Astrocyte (in vitro differentiated cells and primary cell): ENCODE measurements at regions not wholly inside any gene's neighbourhood (a gene's known extent, or its start where the extent isn't known, plus 50 kb on each side); places are given as distances from the start of the nearest gene placed in this dataset.

Source experiments
- DNase-seq: peaks from one replicate; pipeline ENCODE4 v3.0.0-alpha.2; 2010; ENCODE audit warnings: low read depth
- FAIRE-seq: peaks from 2 replicates; lab custom pipeline; 2011; peaks lifted over from hg19 to GRCh38; lab: Jason Lieb, UNC
- H2AFZ ChIP-seq: 2 replicates; pipeline ENCODE4 v1.6.0; 2012; ENCODE audit warnings: low read depth, low read length, inconsistent platforms
- H3K27ac ChIP-seq: 2 replicates; pipeline ENCODE4 v1.5.1; 2011; ENCODE audit warnings: low read depth, low read length, inconsistent platforms
- H3K27me3 ChIP-seq: 2 replicates; pipeline ENCODE4 v1.6.0; 2011; ENCODE audit warnings: low read length, inconsistent platforms; ENCODE audit not compliant: insufficient read depth
- H3K36me3 ChIP-seq: 2 replicates; pipeline ENCODE4 v1.5.1; 2011; ENCODE audit warnings: low read length, inconsistent platforms; ENCODE audit not compliant: insufficient read depth
- H3K4me1 ChIP-seq: 2 replicates; pipeline ENCODE4 v1.5.1; 2011; ENCODE audit warnings: low read length, inconsistent platforms; ENCODE audit not compliant: insufficient read depth
- H3K4me2 ChIP-seq: 2 replicates; pipeline ENCODE4 v1.6.0; 2012; ENCODE audit warnings: low read length, inconsistent platforms
- H3K4me3 ChIP-seq: 2 replicates; pipeline ENCODE4 v1.5.1; 2011; ENCODE audit warnings: low read depth, mild to moderate bottlenecking, low read length, inconsistent platforms; ENCODE audit not compliant: insufficient read depth
- H3K79me2 ChIP-seq: 2 replicates; pipeline ENCODE4 v1.6.0; 2012; ENCODE audit warnings: mild to moderate bottlenecking, low read length, inconsistent platforms; ENCODE audit not compliant: insufficient read depth
- H3K9ac ChIP-seq: 2 replicates; pipeline ENCODE4 v1.6.0; 2012; ENCODE audit warnings: mild to moderate bottlenecking, low read length, inconsistent platforms
- H3K9me3 ChIP-seq: 2 replicates; pipeline ENCODE4 v1.5.1; 2012; ENCODE audit warnings: low read depth, mild to moderate bottlenecking, low read length, inconsistent platforms; ENCODE audit not compliant: insufficient read depth
- H4K20me1 ChIP-seq: 2 replicates; pipeline ENCODE4 v1.6.0; 2012; ENCODE audit warnings: low read length, inconsistent platforms; ENCODE audit not compliant: insufficient read depth
- H3K27ac Mint-ChIP-seq: one replicate; pipeline ENCODE4 v1.8.0; 2021; ENCODE audit warnings: mild to moderate bottlenecking, mixed read lengths; ENCODE audit not compliant: unreplicated experiment
- H3K27me3 Mint-ChIP-seq: one replicate; pipeline ENCODE4 v1.8.0; 2021; ENCODE audit warnings: low read depth, mixed read lengths; ENCODE audit not compliant: unreplicated experiment
- H3K36me3 Mint-ChIP-seq: one replicate; pipeline ENCODE4 v1.8.0; 2021; ENCODE audit warnings: low read depth, mixed read lengths; ENCODE audit not compliant: unreplicated experiment
- H3K4me1 Mint-ChIP-seq: one replicate; pipeline ENCODE4 v1.8.0; 2021; ENCODE audit warnings: low read depth, mixed read lengths; ENCODE audit not compliant: unreplicated experiment
- H3K4me3 Mint-ChIP-seq: one replicate; pipeline ENCODE4 v1.8.0; 2021; ENCODE audit warnings: mild to moderate bottlenecking, moderate library complexity, mixed read lengths; ENCODE audit not compliant: unreplicated experiment
- H3K9me3 Mint-ChIP-seq: one replicate; pipeline ENCODE4 v1.8.0; 2021; ENCODE audit warnings: mild to moderate bottlenecking, mixed read lengths; ENCODE audit not compliant: unreplicated experiment
- CTCF ChIP-seq: IDR thresholded peaks from 2 replicates; pipeline ENCODE4 v1.5.1; 2011; ENCODE audit warnings: low read depth, mild to moderate bottlenecking, inconsistent platforms, low read length, moderate library complexity; ENCODE audit not compliant: insufficient read depth
- EZH2 ChIP-seq: IDR thresholded peaks from 2 replicates; pipeline ENCODE4 v1.6.1; 2012; ENCODE audit warnings: mild to moderate bottlenecking, low read length, inconsistent platforms; ENCODE audit not compliant: insufficient read depth

- H3K36me3 ChIP-seq = no peaks in the 10 kb centered on the region
- H3K27me3 ChIP-seq = no peaks in the 10 kb centered on the region
- no peak overlapping the region for H3K4me2 ChIP-seq
- H3K9me3 ChIP-seq = no peaks in the 10 kb centered on the region
- H3K27ac ChIP-seq = no peak overlapping the region
- Mint-ChIP-seq H3K4me1 (peaks cover 3% of the 10 kb centered on the region), H3K4me3 (no peak overlapping the region), H3K27me3 (peaks cover 14% of the 10 kb centered on the region), H3K27ac (no peak overlapping the region), H3K36me3 (no peaks in the 10 kb centered on the region), H3K9me3 (no peaks in the 10 kb centered on the region)
- DNase-seq = no peak
- FAIRE-seq = no peak
- H3K9ac ChIP-seq = no peak overlapping the region
- H3K79me2 ChIP-seq = no peaks in the 10 kb centered on the region
- no peaks in the 10 kb centered on the region for H3K4me1 ChIP-seq
- no peak overlapping the region for H3K4me3 ChIP-seq
- no peak overlapping the region for H2AFZ ChIP-seq
- TF ChIP-seq EZH2 (no peak), CTCF (no peak)
- no peaks in the 10 kb centered on the region for H4K20me1 ChIP-seq
Measured at GRCh38 chr16:5366126-5366525, 268.5 kb upstream of the EEF2KMT start.

DNA sequence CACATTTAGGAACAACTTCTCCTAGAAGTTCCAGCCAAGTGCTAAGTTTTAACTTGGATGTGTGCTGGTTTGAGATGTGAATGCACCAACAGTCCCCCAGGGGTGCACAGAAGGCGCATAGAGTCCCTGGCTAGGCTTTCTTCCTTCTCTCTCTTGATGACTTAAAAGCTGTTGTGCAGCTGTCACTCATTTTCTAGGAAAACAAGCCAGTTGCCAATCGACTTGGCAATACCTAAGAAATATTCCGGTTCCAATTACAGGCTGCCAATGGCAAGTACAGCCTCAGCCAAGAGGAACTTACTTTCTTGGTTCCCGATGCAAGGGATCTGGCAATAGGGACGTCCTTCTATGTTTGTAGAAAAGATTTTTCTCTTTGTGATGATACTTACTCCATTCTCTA lies 266.6 kb upstream of the EEF2KMT start:
- H3K9me3 ChIP-seq = peaks cover 5% of the 10 kb centered on the region
- Mint-ChIP-seq H3K4me3 (no peak overlapping the region), H3K27me3 (peaks cover 18% of the 10 kb centered on the region), H3K36me3 (no peaks in the 10 kb centered on the region), H3K9me3 (no peaks in the 10 kb centered on the region), H3K4me1 (peaks cover 3% of the 10 kb centered on the region), H3K27ac (no peak overlapping the region)
- no peak for TF ChIP-seq EZH2
- no peak overlapping the region for H3K4me3 ChIP-seq
- H3K27ac ChIP-seq = no peak overlapping the region
- H3K9ac ChIP-seq = no peak overlapping the region
- H2AFZ ChIP-seq = no peak overlapping the region
- DNase-seq = no peak
- no peak overlapping the region for H3K4me2 ChIP-seq
- H3K36me3 ChIP-seq = no peaks in the 10 kb centered on the region
- H4K20me1 ChIP-seq = no peaks in the 10 kb centered on the region
- FAIRE-seq = no peak
- no peaks in the 10 kb centered on the region for H3K79me2 ChIP-seq
- H3K4me1 ChIP-seq = no peaks in the 10 kb centered on the region
- H3K27me3 ChIP-seq = no peaks in the 10 kb centered on the region

DNA sequence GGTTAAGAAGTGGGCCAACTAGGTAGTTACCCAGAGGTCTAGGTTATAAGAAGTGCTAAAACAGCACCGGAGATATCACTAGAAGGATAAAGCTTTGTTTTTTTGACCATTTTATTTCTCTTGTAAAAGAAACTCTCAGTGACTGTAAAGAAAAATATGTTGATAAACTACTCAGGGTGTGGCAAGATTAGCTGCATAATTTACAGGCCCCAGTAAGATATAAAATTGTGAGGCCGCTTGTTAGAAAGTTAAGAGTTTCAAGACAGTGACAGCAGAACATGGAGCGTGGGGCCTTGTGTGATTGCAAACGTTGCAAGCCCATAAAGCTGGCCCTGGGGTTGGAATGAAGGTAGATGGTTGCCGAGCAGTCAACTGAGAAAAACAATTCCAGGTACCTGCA lies 263.7 kb upstream of the EEF2KMT start:
- no peak overlapping the region for H3K27ac Mint-ChIP-seq
- DNase-seq (no peak), FAIRE-seq (no peak)
- peaks cover 5% of the 10 kb centered on the region for H3K9me3 ChIP-seq
- no peaks in the 10 kb centered on the region for H3K9me3 Mint-ChIP-seq
- H3K36me3 ChIP-seq = no peaks in the 10 kb centered on the region
- H2AFZ ChIP-seq = no peak overlapping the region
- no peaks in the 10 kb centered on the region for H3K36me3 Mint-ChIP-seq
- H3K27me3 Mint-ChIP-seq = peaks cover 32% of the 10 kb centered on the region
- no peaks in the 10 kb centered on the region for H3K4me1 Mint-ChIP-seq
- no peaks in the 10 kb centered on the region for H3K27me3 ChIP-seq
- H3K9ac ChIP-seq = no peak overlapping the region
- no peak overlapping the region for H3K4me3 Mint-ChIP-seq
- H4K20me1 ChIP-seq = no peaks in the 10 kb centered on the region
- no peaks in the 10 kb centered on the region for H3K4me1 ChIP-seq
- no peaks in the 10 kb centered on the region for H3K79me2 ChIP-seq
- no peak overlapping the region for H3K27ac ChIP-seq
- no peak overlapping the region for H3K4me3 ChIP-seq
- TF ChIP-seq CTCF (no peak), EZH2 (no peak)
- no peak overlapping the region for H3K4me2 ChIP-seq
